WTC11 (cell line): ENCODE measurements at regions not wholly inside any gene's neighbourhood (a gene's known extent, or its start where the extent isn't known, plus 50 kb on each side); places are given as distances from the start of the nearest gene placed in this dataset.

Source experiments
- CREB1 ChIP-seq: sonication (generic); formaldehyde crosslinking; IDR thresholded peaks from 2 replicates; pipeline ENCODE4 v1.8.0; 2023; ENCODE audit warnings: mild to moderate bottlenecking, missing genetic modification reagents
- CTCF ChIP-seq: fragments of 200-600 bp; IDR thresholded peaks from 2 replicates; pipeline ENCODE4 v1.8.0; 2022; ENCODE audit warnings: antibody characterized with exemption
- JUN ChIP-seq: sonication (generic); formaldehyde crosslinking; IDR thresholded peaks from 2 replicates; pipeline ENCODE4 v1.8.0; 2023; ENCODE audit warnings: mild to moderate bottlenecking, missing genetic modification reagents
- KAT7 ChIP-seq: sonication (generic); formaldehyde crosslinking; IDR thresholded peaks from 2 replicates; pipeline ENCODE4 v1.8.1; 2023; ENCODE audit warnings: missing genetic modification reagents, mild to moderate bottlenecking, borderline replicate concordance
- MLX ChIP-seq: sonication (generic); formaldehyde crosslinking; IDR thresholded peaks from 2 replicates; pipeline ENCODE4 v1.8.1; 2023; ENCODE audit warnings: mild to moderate bottlenecking, missing genetic modification reagents, moderate library complexity
- RORB ChIP-seq: fragments of 250-450 bp; sonication (Bioruptor Pico); IDR thresholded peaks from 2 replicates; pipeline ENCODE4 v1.9.0; 2021; ENCODE audit warnings: mild to moderate bottlenecking
- TCF7 ChIP-seq: sonication (generic); formaldehyde crosslinking; IDR thresholded peaks from 2 replicates; pipeline ENCODE4 v1.8.0; 2022; ENCODE audit warnings: mild to moderate bottlenecking, low read depth, missing genetic modification reagents, moderate library complexity
- TEAD1 ChIP-seq: sonication (generic); formaldehyde crosslinking; IDR thresholded peaks from 2 replicates; pipeline ENCODE4 v1.8.0; 2022; ENCODE audit warnings: mild to moderate bottlenecking, missing genetic modification reagents
- USF2 ChIP-seq: sonication (generic); formaldehyde crosslinking; IDR thresholded peaks from 2 replicates; pipeline ENCODE4 v1.8.1; 2023; ENCODE audit warnings: mild to moderate bottlenecking, missing genetic modification reagents, moderate library complexity
- TF ChIP-seq, protein P1 (sequence below): sonication (generic); formaldehyde crosslinking; IDR thresholded peaks from 2 replicates; pipeline ENCODE4 v1.8.1; 2022; ENCODE audit warnings: mild to moderate bottlenecking, moderate library complexity, missing genetic modification reagents
- TF ChIP-seq, protein P2 (sequence below): sonication (generic); formaldehyde crosslinking; conservative IDR thresholded peaks from 2 replicates; pipeline ENCODE4 v1.8.1; 2022; ENCODE audit warnings: mild to moderate bottlenecking, missing genetic modification reagents

DNA sequence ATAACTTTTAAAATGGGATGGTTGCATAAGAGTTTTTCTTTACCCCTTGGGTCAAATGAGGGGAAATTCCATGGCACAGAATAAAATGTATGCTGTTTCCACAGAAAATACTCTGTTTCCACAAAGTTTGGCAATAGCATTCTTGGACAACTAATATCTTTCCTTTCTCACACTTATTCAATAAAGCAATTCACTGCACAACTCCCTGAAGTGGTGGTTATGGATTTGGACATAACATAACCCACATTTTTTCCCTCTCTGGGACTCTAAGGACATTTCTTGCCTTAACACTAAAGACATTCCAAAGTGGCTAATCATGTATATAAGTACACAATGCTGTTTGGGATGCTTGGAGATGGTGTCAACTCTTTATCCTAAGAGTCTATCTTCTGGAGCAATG lies 51.7 kb upstream of the GPM6B start:
- no peak for TF ChIP-seq CTCF
- TF ChIP-seq USF2 (CRISPR knock-in tag): no peak
- TF ChIP-seq RORB: no peak
- TF ChIP-seq, protein P1, sequence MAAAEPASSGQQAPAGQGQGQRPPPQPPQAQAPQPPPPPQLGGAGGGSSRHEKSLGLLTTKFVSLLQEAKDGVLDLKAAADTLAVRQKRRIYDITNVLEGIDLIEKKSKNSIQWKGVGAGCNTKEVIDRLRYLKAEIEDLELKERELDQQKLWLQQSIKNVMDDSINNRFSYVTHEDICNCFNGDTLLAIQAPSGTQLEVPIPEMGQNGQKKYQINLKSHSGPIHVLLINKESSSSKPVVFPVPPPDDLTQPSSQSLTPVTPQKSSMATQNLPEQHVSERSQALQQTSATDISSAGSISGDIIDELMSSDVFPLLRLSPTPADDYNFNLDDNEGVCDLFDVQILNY (CRISPR knock-in tag): no peak
- no peak for TF ChIP-seq JUN (CRISPR knock-in tag)
- no peak for TF ChIP-seq CREB1 (CRISPR knock-in tag)
- TF ChIP-seq, protein P2, sequence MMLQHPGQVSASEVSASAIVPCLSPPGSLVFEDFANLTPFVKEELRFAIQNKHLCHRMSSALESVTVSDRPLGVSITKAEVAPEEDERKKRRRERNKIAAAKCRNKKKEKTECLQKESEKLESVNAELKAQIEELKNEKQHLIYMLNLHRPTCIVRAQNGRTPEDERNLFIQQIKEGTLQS (CRISPR knock-in tag): no peak
- TF ChIP-seq TEAD1 (CRISPR knock-in tag): no peak
- TF ChIP-seq TCF7 (CRISPR knock-in tag): no peak
- no peak for TF ChIP-seq MLX (CRISPR knock-in tag)
- no peak for TF ChIP-seq KAT7 (CRISPR knock-in tag)
